Skeletal muscle tissue (tissue), 3 donors: ENCODE measurements at regions not wholly inside any gene's neighbourhood (a gene's known extent, or its start where the extent isn't known, plus 50 kb on each side); places are given as distances from the start of the nearest gene placed in this dataset.
"Not testable (repeated sequence)": the region's sequence is repeated elsewhere in the genome, so short reads cannot be mapped to it uniquely, and the experiment has no call there.

ENCODE experiments used
- H3K27ac ChIP-seq: one replicate; pipeline ENCODE4 v1.7.0; 2013; ENCODE audit warnings: mild to moderate bottlenecking, low read depth, low read length, inconsistent platforms
- H3K27me3 ChIP-seq, 3 donors: one replicate each; pipeline ENCODE4 v1.7.0; 2013; ENCODE audit warnings: low read length in 3 of 3; ENCODE audit not compliant: control insufficient read depth in 3 of 3, insufficient read depth in 3 of 3
- H3K36me3 ChIP-seq, 3 donors: one replicate each; pipeline ENCODE4 v1.7.0; 2013; ENCODE audit warnings: low read length in 3 of 3; ENCODE audit not compliant: control insufficient read depth in 3 of 3, insufficient read depth in 3 of 3
- H3K4me1 ChIP-seq, 3 donors: one replicate each; pipeline ENCODE4 v1.7.0; 2013; ENCODE audit warnings: low read length in 3 of 3, mild to moderate bottlenecking in 3 of 3; ENCODE audit not compliant: control insufficient read depth in 3 of 3, insufficient read depth in 3 of 3
- H3K4me3 ChIP-seq, 3 donors: one replicate each; pipeline ENCODE4 v1.7.0; 2013; ENCODE audit warnings: low read length in 3 of 3
- H3K9ac ChIP-seq, 3 donors: one replicate each; pipeline ENCODE4 v1.7.0; 2013; ENCODE audit warnings: low read length in 3 of 3, mild to moderate bottlenecking in 3 of 3, moderate library complexity in 2 of 3, low read depth in 1 of 3
- H3K9me3 ChIP-seq, 3 donors: one replicate each; pipeline ENCODE4 v1.7.0; 2013; ENCODE audit warnings: low read length in 3 of 3; ENCODE audit not compliant: control insufficient read depth in 3 of 3
- donor health status: Osteomylitis.

- H3K27ac ChIP-seq, H3K4me1 ChIP-seq, H3K27me3 ChIP-seq, H3K36me3 ChIP-seq, H3K9me3 ChIP-seq, H3K4me3 ChIP-seq, H3K9ac ChIP-seq: not testable (repeated sequence)
Observed at GRCh38 chr2:102909240-102909639, 147.4 kb downstream of the TMEM182 start.

GRCh38 chr2:102910724-102911123 is 148.9 kb downstream of the TMEM182 start:
- Histone ChIP-seq H3K4me3 (no peak overlapping the region), H3K9ac (no peak overlapping the region), H3K4me1 (no peaks in the 10 kb centered on the region), H3K36me3 (no peaks in the 10 kb centered on the region), H3K9me3 (peaks cover 0 to 2% (median 0%) of the 10 kb centered on the region in 3 donors), H3K27me3 (no peaks in the 10 kb centered on the region), H3K27ac (no peak overlapping the region)

GRCh38 chr2:102915128-102915527 is 153.3 kb downstream of the TMEM182 start:
- no peaks in the 10 kb centered on the region for H3K27me3 ChIP-seq
- peaks cover 0 to 2% (median 2%) of the 10 kb centered on the region in 3 donors for H3K9me3 ChIP-seq
- no peaks in the 10 kb centered on the region for H3K36me3 ChIP-seq
- no peak overlapping the region for H3K27ac ChIP-seq
- no peak overlapping the region for H3K4me3 ChIP-seq
- no peak overlapping the region for H3K9ac ChIP-seq
- H3K4me1 ChIP-seq, result no peaks in the 10 kb centered on the region

GRCh38 chr2:102922321-102922720 is 160.5 kb downstream of the TMEM182 start:
- Histone ChIP-seq H3K27me3 (no peaks in the 10 kb centered on the region), H3K9ac (no peak overlapping the region), H3K4me1 (no peaks in the 10 kb centered on the region), H3K27ac (no peak overlapping the region), H3K4me3 (no peak overlapping the region), H3K9me3 (no peaks in the 10 kb centered on the region), H3K36me3 (no peaks in the 10 kb centered on the region)

- Histone ChIP-seq H3K4me1 (no peaks in the 10 kb centered on the region), H3K36me3 (no peaks in the 10 kb centered on the region), H3K4me3 (no peak overlapping the region), H3K9ac (no peak overlapping the region), H3K9me3 (no peaks in the 10 kb centered on the region), H3K27me3 (no peaks in the 10 kb centered on the region), H3K27ac (no peak overlapping the region)
Observed at GRCh38 chr2:102925003-102925402, 163.2 kb downstream of the TMEM182 start.

GRCh38 chr2:102927854-102928267 is 166.0 kb downstream of the TMEM182 start:
- Histone ChIP-seq H3K4me3 (no peak overlapping the region), H3K27me3 (no peaks in the 10 kb centered on the region), H3K36me3 (no peaks in the 10 kb centered on the region), H3K27ac (no peak overlapping the region), H3K9me3 (no peaks in the 10 kb centered on the region), H3K4me1 (no peaks in the 10 kb centered on the region), H3K9ac (no peak overlapping the region)

- Histone ChIP-seq H3K4me1 (no peaks in the 10 kb centered on the region), H3K27ac (no peak overlapping the region), H3K4me3 (no peak overlapping the region), H3K36me3 (no peaks in the 10 kb centered on the region), H3K27me3 (no peaks in the 10 kb centered on the region), H3K9me3 (no peaks in the 10 kb centered on the region), H3K9ac (no peak overlapping the region)
Observed at GRCh38 chr2:102929721-102930120, 167.9 kb downstream of the TMEM182 start.

- no peak overlapping the region for H3K4me3 ChIP-seq
- no peaks in the 10 kb centered on the region for H3K36me3 ChIP-seq
- H3K27me3 ChIP-seq, result no peaks in the 10 kb centered on the region
- H3K9me3 ChIP-seq, result no peaks in the 10 kb centered on the region
- H3K9ac ChIP-seq, result no peak overlapping the region
- H3K4me1 ChIP-seq, result no peaks in the 10 kb centered on the region
- no peak overlapping the region for H3K27ac ChIP-seq
Observed at GRCh38 chr2:102932501-102932900, 170.7 kb downstream of the TMEM182 start.

- no peaks in the 10 kb centered on the region for H3K4me1 ChIP-seq
- H3K36me3 ChIP-seq, result no peaks in the 10 kb centered on the region
- H3K27me3 ChIP-seq, result no peaks in the 10 kb centered on the region
- H3K4me3 ChIP-seq, result no peak overlapping the region
- no peak overlapping the region for H3K9ac ChIP-seq
- peaks cover 0 to 3% (median 2%) of the 10 kb centered on the region in 3 donors for H3K9me3 ChIP-seq
- H3K27ac ChIP-seq, result no peak overlapping the region
Observed at GRCh38 chr2:102939207-102939606, 177.4 kb downstream of the TMEM182 start.

GRCh38 chr2:102940684-102941083 is 178.9 kb downstream of the TMEM182 start:
- Histone ChIP-seq H3K27ac (no peak overlapping the region), H3K4me3 (no peak overlapping the region), H3K9ac (no peak overlapping the region), H3K36me3 (no peaks in the 10 kb centered on the region), H3K27me3 (no peaks in the 10 kb centered on the region), H3K9me3 (peaks cover 0 to 3% (median 2%) of the 10 kb centered on the region in 3 donors), H3K4me1 (no peaks in the 10 kb centered on the region)

- no peak overlapping the region for H3K4me3 ChIP-seq
- H3K27me3 ChIP-seq, result no peaks in the 10 kb centered on the region
- H3K9ac ChIP-seq, result no peak overlapping the region
- H3K4me1 ChIP-seq, result no peaks in the 10 kb centered on the region
- H3K9me3 ChIP-seq, result peaks cover 0 to 3% (median 2%) of the 10 kb centered on the region in 3 donors
- H3K27ac ChIP-seq, result no peak overlapping the region
- no peaks in the 10 kb centered on the region for H3K36me3 ChIP-seq
Observed at GRCh38 chr2:102942107-102942506, 180.3 kb downstream of the TMEM182 start.
